HFFc6 (cell line): ENCODE measurements at regions not wholly inside any gene's neighbourhood (a gene's known extent, or its start where the extent isn't known, plus 50 kb on each side); places are given as distances from the start of the nearest gene placed in this dataset.
A peak's percentile ranks its signal among the peaks of the same experiment; 100 is the strongest.

Experiments
- DNase-seq: peaks from one replicate; pipeline ENCODE4 v3.0.0-alpha.2; 2018
- H3K27ac Mint-ChIP-seq: 2 replicates; pipeline ENCODE4 v1.8.0; 2020; ENCODE audit warnings: mild to moderate bottlenecking, mixed read lengths
- H3K27me3 Mint-ChIP-seq: 2 replicates; pipeline ENCODE4 v1.8.0; 2021; ENCODE audit warnings: mild to moderate bottlenecking, moderate library complexity, mixed read lengths; ENCODE audit not compliant: insufficient read depth
- H3K36me3 Mint-ChIP-seq: 2 replicates; pipeline ENCODE4 v1.8.0; 2021; ENCODE audit warnings: low read depth, mixed read lengths
- H3K4me1 Mint-ChIP-seq: 2 replicates; pipeline ENCODE4 v1.8.0; 2020; ENCODE audit warnings: low read depth, mixed read lengths
- H3K4me3 Mint-ChIP-seq: 2 replicates; pipeline ENCODE4 v1.8.0; 2020; ENCODE audit warnings: mild to moderate bottlenecking, moderate library complexity, mixed read lengths
- H3K9me3 Mint-ChIP-seq: 2 replicates; pipeline ENCODE4 v1.8.0; 2020; ENCODE audit warnings: mild to moderate bottlenecking, mixed read lengths
- TF ChIP-seq, protein P1 (sequence below): fragments of 200-600 bp; sonication (generic); IDR thresholded peaks from 2 replicates; pipeline ENCODE4 v1.5.0; 2021; ENCODE audit warnings: antibody characterized with exemption, mild to moderate bottlenecking

DNA sequence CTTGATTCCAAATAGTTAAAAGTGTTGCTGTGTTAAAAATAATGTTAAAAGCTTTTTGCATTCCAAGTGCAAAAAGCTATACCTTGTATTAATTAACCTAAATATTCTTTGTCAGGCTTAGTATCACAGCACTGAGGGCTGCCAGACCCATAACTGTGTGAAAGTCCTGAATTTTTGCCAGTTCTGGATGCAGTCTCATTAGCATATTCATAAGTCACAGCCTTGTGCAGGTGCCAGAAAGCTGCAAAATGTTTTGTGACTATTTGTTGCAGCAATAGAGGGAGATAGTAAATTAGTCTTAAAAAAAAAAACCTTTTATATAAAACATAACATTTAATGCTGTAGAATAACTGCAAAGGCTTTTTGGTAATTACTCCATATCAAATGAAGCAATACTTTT is 56.6 kb downstream of the SLITRK1 start:
- Mint-ChIP-seq H3K36me3 (no peaks in the 10 kb centered on the region; the same call in 1 of the 2 replicates), H3K4me1 (peaks cover 53% of the 10 kb centered on the region), H3K9me3 (peaks cover 5% of the 10 kb centered on the region; the same call in 1 of the 2 replicates), H3K27me3 (no peaks in the 10 kb centered on the region), H3K27ac (no peak overlapping the region), H3K4me3 (no peak overlapping the region)
- DNase-seq, result no peak
- TF ChIP-seq, protein P1, sequence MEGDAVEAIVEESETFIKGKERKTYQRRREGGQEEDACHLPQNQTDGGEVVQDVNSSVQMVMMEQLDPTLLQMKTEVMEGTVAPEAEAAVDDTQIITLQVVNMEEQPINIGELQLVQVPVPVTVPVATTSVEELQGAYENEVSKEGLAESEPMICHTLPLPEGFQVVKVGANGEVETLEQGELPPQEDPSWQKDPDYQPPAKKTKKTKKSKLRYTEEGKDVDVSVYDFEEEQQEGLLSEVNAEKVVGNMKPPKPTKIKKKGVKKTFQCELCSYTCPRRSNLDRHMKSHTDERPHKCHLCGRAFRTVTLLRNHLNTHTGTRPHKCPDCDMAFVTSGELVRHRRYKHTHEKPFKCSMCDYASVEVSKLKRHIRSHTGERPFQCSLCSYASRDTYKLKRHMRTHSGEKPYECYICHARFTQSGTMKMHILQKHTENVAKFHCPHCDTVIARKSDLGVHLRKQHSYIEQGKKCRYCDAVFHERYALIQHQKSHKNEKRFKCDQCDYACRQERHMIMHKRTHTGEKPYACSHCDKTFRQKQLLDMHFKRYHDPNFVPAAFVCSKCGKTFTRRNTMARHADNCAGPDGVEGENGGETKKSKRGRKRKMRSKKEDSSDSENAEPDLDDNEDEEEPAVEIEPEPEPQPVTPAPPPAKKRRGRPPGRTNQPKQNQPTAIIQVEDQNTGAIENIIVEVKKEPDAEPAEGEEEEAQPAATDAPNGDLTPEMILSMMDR, result no peak

DNA sequence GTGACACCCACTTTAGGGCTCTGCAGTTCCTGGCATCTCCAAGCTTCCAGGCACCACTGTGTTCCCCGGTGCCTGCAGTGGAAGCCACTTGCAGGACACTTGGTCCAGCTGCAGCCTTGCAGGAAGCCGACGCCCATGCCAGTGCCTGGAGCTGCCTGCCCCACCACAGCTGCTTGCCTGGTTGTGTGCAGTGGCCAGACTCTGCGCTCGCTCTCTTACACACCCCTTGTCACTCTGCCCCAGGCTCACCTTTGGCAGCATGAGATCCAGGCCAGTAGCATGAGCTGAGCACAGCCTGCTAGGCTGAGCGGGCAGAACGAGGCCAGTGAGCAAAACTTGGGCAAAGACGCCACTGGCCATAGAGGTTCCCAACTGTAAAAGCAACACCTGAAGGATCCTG is 57.7 kb downstream of the SLITRK1 start:
- no peak overlapping the region for H3K27ac Mint-ChIP-seq

DNA sequence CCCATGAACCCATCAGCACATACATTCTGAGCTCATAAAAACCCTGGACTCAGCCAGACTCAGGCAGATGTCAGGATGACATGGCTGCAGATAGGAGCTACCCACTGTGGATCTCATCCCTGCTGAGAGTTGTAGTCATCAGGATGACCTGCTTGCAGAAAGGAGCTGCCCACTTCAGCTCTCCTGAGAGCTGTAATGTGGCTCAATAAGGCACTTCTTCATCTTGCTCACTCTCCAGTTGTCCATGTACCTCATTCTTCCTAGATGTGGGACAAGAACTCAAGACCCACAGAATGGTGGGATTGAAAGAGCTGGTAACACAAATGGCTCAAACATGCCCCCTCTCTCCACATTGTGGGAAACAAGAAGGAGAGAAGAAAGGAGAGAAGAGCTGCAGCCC is 58.2 kb downstream of the SLITRK1 start:
- Mint-ChIP-seq H3K4me1 (peaks cover 49% of the 10 kb centered on the region), H3K9me3 (peaks cover 5% of the 10 kb centered on the region; the same call in 1 of the 2 replicates), H3K27ac (no peak overlapping the region)

More for the DNA sequence above, 57.7 kb downstream of the SLITRK1 start:
- H3K4me3 Mint-ChIP-seq, result no peak overlapping the region
- peaks cover 49% of the 10 kb centered on the region for H3K4me1 Mint-ChIP-seq
- no peaks in the 10 kb centered on the region; the same call in 1 of the 2 replicates for H3K36me3 Mint-ChIP-seq
- no peaks in the 10 kb centered on the region for H3K27me3 Mint-ChIP-seq
- no peak for DNase-seq
- TF ChIP-seq, protein P1, result no peak
- peaks cover 5% of the 10 kb centered on the region; the same call in 1 of the 2 replicates for H3K9me3 Mint-ChIP-seq

DNA sequence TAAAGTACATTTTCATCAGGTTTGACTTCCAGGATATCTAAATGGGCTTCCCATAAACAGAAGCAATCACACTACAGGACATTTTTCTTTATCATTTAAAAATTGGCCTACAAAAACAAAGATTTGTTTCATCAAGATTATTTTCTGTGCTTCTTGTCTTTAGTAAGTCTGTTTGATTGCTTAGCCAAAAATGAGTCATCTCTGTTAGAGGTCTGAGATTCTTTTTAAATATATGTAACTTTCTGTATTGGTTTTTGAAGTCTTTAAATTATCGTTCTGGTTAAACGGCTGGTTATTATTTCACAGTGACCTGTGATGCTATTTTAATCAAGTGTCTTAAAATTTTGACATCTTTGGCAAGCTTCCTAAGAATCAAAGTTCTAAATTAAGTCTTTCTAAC is 62.7 kb downstream of the SLITRK1 start:
- TF ChIP-seq, protein P1, result no peak
- Mint-ChIP-seq H3K36me3 (peaks cover 7% of the 10 kb centered on the region), H3K9me3 (peaks cover 12% of the 10 kb centered on the region), H3K4me3 (no peak overlapping the region), H3K27me3 (no peaks in the 10 kb centered on the region), H3K4me1 (peaks cover 26% of the 10 kb centered on the region), H3K27ac (peak overlapping the region; percentile 58)
- peak; percentile 13 for DNase-seq

More for the DNA sequence above, 58.2 kb downstream of the SLITRK1 start:
- Mint-ChIP-seq H3K27me3 (no peaks in the 10 kb centered on the region), H3K4me3 (no peak overlapping the region), H3K36me3 (no peaks in the 10 kb centered on the region; the same call in 1 of the 2 replicates)
- TF ChIP-seq, protein P1, result no peak
- no peak for DNase-seq

DNA sequence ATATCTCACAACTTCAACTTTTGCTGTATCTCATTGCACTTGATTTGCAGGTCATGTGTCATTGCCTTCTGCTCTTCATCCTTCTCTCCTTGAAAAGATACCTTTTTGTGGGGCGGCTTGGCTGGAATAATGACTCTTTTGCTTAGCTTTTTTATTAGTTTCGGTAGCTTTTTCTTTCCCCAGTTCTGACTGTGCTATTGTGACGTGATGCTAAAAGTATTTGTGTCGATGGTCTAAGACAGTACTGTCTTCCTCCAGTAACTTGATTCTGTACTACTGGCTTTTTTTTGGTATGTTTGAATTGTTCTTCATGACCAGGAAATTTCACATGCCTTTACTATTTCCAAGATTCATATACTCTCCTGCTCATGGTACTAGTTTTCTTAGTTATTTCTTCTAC is 63.1 kb downstream of the SLITRK1 start:
- H3K4me1 Mint-ChIP-seq, result peaks cover 26% of the 10 kb centered on the region
- peak overlapping the region; percentile 58 for H3K27ac Mint-ChIP-seq
- peaks cover 11% of the 10 kb centered on the region for H3K36me3 Mint-ChIP-seq
- H3K4me3 Mint-ChIP-seq, result no peak overlapping the region
- peak; percentile 34 for DNase-seq
- no peaks in the 10 kb centered on the region for H3K27me3 Mint-ChIP-seq
- H3K9me3 Mint-ChIP-seq, result peaks cover 14% of the 10 kb centered on the region
- TF ChIP-seq, protein P1, result no peak

DNA sequence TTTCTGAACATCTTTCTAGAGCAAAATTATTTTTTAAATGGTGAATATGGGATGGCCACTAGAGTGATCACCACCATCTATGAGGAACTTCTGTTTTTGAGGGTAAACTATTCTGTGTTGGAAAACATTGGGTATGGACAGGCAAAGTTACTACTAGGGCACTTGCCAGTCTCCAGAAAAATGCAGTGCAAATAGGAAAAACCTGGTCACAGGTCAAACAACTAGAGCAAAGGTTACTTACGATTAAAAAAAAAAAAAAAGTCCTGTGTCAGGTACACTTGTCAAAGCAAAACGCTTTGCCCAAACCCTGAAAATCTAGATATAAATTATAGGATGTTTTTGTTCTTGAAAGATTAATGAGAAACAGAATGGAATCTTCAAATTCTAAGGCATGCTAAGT is 66.2 kb downstream of the SLITRK1 start:
- TF ChIP-seq, protein P1, result no peak
- Mint-ChIP-seq H3K27me3 (no peaks in the 10 kb centered on the region; the same call in 1 of the 2 replicates), H3K9me3 (peaks cover 12% of the 10 kb centered on the region), H3K36me3 (peaks cover 15% of the 10 kb centered on the region), H3K27ac (no peak overlapping the region), H3K4me3 (no peak overlapping the region), H3K4me1 (peaks cover 25% of the 10 kb centered on the region)
- DNase-seq, result no peak
